HG02943 (cell line): ENCODE measurements at regions not wholly inside any gene's neighbourhood (a gene's known extent, or its start where the extent isn't known, plus 50 kb on each side); places are given as distances from the start of the nearest gene placed in this dataset.
"Not testable (repeated sequence)": the region's sequence is repeated elsewhere in the genome, so short reads cannot be mapped to it uniquely, and the experiment has no call there.

Experiments
- ATAC-seq: cut with Tn5 transposase; IDR thresholded peaks from one replicate; pipeline ENCODE4 v1.9.1; 2021; ENCODE audit warnings: mild to moderate bottlenecking, low read depth, moderate library complexity; ENCODE audit not compliant: unreplicated experiment

GRCh38 chr9:111276431-111277128 lies 53.4 kb downstream of the OR2K2 start:
- ATAC-seq = no peak

DNA sequence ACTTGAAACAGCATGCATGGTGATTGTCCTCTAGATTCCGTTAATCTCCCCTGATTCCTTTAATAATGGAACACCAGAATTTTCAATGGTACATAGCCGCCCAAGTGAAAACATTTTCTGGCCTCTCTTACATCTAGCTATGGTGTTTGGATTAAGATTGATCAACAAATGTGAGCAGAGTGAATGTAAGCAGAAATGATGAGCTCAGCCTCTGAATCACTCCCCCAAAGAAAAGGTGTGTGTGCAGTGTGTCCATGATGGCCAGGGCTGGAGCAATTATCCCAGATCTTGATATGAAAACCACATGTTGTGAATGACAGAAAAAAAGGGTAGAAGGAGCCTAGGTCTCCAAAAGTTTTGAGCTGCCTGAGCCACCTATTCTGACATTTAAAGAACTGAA lies 55.3 kb downstream of the OR2K2 start:
- ATAC-seq = no peak

DNA sequence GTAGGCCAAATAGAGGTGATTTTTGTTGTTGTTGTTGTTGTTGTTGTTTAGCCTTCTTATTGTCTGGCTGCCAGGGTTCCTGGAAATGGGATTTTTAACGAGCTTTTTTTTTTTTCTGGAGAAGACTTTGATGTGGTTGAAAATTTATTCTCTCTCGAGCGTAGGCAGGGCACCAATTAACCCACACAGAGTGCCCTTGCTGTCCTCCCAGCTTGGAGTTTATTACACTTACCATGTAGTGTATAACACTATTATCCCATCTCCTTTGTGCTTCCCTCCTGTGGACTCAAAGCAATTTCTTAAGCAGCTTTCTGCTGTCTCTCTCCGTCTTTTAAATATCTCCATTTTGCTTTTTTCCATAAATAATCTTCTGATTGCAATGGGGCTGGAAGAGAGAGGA lies 57.4 kb downstream of the OR2K2 start:
- no peak for ATAC-seq

- ATAC-seq = no peak
Observed at GRCh38 chr9:111271481-111272080, 58.4 kb downstream of the OR2K2 start.

- no peak for ATAC-seq
Observed at GRCh38 chr9:111271047-111271446, 59.0 kb downstream of the OR2K2 start.

GRCh38 chr9:111266024-111266423 lies 64.0 kb downstream of the OR2K2 start:
- ATAC-seq = not testable (repeated sequence)

- ATAC-seq = no peak
Observed at GRCh38 chr9:111263116-111263515, 66.9 kb downstream of the OR2K2 start.

DNA sequence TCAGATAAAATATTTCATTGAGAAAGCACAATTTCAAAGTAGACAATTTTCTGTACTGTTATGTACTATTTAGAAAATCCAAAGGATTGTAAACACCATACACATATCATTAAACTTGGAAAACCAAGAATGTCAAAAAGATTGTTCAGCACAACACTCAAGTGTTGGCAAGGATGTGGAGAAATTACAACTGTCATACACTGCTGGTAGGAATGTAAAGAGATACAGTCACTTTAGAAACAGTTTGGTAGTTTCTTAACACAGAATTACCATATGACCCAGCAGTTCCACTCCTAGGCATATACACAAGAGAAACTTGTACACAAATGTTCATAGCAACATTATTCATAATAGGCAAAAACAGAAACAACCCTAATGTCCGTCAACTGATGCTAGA lies 71.2 kb downstream of the OR2K2 start:
- no peak for ATAC-seq

DNA sequence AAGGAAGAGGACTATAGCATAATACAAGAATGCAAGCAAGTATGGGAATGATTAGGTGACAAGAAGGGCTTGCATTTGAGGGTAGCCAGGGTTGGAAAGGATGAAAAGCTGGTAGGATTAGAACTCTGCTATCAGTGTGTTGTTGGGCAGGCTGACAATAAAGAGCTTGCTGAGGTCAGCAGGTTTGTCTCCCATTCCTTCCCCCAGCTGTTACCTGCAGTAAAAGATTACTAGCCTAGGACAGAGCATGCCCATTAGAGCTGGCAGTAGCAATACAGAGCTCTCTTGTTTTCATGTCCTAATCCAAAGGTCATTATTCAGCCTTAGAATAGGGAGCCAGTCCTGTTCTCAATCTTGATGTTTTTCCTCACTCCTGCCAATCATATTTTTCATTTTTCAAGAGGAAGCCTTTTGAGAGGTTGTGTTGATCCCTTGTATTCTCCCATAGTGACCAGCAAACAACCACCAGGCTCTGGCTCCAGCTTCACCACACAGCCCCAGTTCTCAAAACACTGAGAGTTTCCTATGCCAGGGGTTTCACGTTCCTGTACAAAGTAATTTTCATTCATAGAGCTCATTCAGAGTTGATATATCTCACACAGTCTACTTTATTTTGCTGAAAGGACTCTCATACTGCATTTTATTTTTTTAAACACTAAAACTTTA lies 71.7 kb downstream of the OR2K2 start:
- ATAC-seq = no peak

GRCh38 chr9:111253742-111254437 lies 76.1 kb downstream of the OR2K2 start:
- no peak for ATAC-seq

DNA sequence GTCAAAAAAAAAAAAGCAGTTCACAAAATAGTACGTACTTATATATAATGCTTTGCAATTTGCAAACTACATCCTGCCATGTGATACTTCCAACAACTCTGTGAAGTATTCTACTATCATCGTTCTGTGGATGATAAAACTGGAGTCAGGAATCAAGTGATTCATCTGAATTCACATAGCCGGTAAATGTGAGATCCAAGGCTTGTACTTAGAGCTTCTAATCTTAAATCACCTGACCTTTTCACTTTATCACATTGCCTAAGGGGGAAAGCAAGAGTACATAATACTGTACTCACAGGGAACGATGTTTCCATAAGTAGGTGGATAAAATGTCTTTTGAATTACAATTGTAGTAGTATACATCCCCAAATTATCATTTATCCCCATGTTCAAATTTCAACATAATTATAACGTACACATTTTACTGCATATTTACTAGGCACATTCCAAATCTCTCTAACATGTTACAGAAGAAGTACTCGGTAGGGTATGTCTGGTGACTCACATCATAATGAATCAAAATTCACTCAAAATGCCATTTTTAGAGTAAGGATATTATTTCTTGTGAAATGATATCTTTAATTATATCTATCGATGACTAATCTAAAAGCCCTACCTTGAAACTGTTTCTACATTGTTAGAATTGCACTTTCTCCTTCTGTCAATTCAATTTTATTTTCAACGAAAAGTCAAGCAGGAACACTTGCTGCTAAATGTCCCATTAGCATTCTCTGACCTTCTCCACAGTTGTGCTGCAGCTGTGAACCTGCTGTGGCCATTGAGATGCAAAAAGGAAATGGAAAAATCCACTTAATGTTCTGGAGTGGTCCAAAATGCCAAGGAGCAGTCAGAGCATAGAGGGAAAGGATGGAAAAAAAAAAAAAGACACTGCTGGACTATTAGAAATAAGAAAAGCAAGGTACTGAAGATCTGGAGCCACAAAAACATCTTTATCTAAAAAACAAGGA lies 78.9 kb downstream of the OR2K2 start:
- no peak for ATAC-seq

- ATAC-seq = no peak
Observed at GRCh38 chr9:111237447-111237846, 92.6 kb downstream of the OR2K2 start.

- ATAC-seq = no peak
Observed at GRCh38 chr9:111236332-111236731, 93.7 kb downstream of the OR2K2 start.

- no peak for ATAC-seq
Observed at GRCh38 chr9:111233963-111234362, 96.1 kb downstream of the OR2K2 start.

DNA sequence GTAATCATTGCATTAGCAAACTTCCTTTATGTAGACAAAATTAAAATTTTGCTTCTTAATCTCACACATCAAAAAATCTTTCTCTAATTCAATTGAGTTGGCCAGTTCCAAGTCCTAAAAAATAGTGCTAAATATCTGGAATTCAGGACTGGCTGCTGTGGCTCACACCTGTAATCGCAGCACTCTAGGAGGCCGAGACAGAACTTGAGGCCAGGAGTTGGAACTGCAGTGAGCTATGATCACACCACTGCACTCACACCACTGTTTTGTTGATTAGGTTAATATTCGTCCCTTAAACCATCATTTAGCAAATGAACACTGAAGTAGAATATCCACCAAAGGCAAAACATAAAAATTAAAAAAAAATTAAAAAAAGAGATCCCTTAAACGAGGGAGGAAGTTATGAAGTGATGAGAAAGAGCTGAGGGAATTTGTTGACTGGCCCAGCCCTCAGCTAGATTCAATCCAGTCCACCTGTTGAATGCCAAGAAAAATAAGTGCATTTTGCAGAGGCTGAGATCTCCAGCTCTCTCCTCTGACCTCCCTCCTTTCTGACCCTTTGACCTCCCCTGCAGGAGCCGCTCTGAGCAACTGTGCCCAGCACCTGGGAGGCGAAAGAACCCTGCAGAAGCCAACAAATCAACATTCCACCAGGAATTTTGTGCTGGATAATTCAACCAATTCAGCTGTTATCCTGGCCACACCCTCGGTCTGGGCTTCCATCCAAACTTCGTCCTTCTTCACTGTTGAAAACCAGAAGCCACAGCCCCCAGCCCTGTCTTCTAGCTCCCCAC lies 96.8 kb downstream of the OR2K2 start:
- ATAC-seq = no peak

DNA sequence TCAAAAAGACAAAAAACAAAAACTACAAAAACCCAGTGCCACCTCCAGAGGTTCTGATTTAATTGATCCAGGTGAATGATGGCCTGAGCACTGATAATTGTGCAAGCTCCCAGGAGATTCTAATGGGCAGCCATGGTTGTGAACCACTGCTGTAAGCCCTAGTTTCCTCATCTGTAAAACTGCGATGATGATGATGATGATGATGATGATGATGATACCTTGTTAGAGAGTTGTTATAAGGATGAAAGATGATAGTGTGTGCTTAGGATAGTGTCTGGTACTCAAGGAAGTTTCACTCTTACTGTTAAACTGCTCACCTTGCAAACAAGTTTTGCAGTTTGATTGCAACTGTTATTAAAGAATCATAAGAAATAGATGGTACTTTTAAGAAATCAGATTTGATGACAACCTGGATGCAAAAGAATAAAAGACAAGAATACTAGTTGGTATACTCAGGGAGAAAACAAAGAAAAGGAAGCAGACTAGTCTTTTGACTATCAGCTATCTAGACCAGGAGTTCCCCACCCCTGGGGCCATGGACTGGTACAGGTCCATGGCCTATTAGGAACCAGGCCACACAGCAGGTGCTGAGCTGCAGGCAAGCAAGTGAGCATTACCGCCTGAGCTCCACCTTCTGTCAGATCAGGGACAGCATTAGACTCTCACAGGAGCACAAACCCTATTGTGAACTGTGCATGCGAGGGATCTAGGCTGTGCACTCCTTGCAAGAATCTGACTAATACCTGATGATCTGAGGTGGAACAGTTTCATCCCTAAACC lies 98.0 kb downstream of the OR2K2 start:
- no peak for ATAC-seq

DNA sequence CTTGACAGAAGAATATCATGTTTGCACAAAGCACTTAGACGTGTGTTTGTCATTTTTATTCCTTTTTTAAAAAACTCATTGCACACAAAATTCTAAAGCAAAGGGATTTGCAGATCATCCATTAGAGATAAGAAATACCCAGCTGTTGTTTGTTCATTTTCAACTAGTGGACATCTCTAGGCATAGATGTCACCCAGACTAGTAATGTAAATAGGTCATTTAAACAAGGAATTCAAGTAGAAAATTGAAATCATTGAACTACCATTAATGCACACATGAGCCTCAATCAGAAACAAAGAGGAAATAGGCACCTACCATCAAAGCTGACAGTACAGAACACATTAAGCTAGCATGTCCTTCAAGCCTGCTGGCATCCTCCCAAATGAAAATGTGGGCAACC lies 107.3 kb downstream of the OR2K2 start:
- no peak for ATAC-seq

- ATAC-seq = no peak
Observed at GRCh38 chr9:111212874-111213273, 117.2 kb downstream of the OR2K2 start.

- ATAC-seq = no peak
Observed at GRCh38 chr9:111198936-111199335, 131.1 kb downstream of the OR2K2 start.
